ENCODE measurements at regions not wholly inside any gene's neighbourhood (a gene's known extent, or its start where the extent isn't known, plus 50 kb on each side); places are given as distances from the start of the nearest gene placed in this dataset.
"Not testable (repeated sequence)": the region's sequence is repeated elsewhere in the genome, so short reads cannot be mapped to it uniquely, and the experiment has no call there.

DNA sequence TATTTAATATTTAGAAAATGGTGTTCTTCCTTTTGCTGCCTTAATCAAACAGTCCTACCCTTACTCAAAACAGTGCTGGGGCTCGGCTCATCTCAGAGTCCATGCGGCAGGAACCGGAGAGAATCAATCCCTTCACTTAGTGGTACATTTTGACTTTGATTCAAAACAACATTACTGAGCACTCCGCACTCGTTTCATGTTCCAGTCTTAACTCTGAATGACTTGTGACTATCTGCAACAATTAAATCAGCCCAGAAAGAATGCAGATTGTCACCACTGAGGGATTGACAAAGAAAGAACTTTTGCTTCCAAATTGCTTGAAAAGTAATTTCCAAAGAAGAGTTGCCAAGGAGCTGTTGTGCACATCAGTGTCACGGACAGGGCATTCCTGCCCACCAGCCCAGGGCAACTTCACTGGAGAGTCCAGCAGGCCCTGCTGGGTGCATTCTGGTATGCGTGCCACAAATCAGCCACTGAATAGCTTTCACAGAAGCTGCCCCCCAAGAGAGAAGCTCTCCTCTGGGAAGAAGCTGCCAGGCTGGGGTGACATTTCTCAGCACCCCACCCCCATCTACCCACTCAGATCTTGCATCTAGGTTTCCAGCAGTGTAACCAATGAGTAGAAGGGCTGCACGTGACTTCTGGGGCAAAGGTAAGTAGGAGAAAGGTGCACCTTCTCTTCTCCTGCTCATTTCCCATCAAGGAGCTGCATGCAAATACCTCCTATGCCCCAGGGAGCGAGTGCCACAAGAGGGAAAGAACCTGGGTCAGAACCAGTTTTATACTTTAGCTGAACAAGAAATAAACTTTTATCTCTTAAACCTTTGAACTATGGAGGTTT is 84.6 kb upstream of the ATP8B1 start:
- no peak for DNase-seq (ENCODE audit: low read depth in 4 of 4, low spot score in 3 of 4)

DNA sequence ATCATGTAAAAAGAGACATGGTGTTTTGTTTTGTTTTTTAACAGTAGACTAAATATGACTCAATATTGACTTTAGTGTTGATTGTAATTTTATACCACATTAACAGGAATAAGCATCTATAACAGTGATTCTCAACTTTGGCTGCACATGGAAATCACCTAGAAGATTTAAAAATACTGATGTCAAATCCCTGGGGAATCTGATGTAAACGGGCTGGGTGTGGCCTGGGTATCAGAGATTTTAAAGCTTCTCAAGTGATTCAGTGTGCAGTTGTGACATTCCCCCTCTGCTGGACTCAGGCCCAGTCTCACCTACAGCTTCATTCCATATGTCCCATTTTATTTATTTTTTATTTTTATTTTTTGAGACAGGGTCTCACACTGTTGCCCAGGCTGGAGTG is 82.8 kb upstream of the ATP8B1 start:
- no peak for DNase-seq (ENCODE audit: low read depth in 4 of 4, low spot score in 3 of 4)

DNA sequence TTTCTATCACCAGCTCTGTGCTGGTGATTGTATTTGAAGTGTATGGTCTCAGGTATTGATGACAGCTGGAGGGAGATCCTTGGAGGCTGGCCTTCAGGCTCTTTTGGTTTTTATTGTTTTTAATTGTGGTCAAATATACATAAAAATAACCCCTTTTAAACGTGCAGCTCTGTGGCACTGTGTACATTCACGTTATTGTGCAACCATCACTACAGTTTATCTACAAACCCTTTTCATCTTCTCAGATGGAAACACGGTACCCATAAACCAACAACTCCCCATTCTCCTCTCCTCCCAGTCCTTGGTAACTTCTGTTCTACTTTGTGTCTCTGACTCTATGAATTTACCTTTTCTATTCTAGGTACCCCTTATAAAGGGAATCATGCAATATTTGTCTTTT is 79.3 kb upstream of the ATP8B1 start:
- no peak for DNase-seq (ENCODE audit: low read depth in 4 of 4, low spot score in 3 of 4)

DNA sequence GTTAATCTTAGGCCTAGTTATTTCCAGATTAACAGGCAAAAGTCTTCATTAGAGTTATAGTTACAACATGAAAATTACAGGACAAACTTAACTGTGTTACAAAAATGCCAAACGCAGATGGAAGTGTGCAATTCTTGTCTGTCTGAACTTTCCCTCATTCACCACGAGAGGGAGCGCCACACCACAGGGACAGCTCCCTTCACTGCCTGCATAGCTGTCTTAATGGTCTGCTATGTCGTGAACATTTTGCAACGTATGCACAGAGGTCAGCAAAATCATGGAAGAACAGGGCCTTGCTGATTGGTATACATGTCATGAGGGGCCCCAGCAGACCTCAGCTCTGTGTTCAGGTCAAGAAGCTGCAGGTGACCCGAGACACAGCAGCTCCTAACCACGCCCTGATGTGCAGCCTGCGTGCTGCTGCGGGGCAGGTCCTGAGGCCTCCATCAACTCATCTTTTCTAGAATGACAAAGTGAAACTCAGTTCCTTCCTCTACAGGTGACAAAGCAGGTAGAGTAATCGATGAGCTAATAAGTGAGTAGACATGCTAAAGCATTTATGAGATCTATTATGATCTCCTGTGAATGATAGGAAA is 78.8 kb upstream of the ATP8B1 start:
- DNase-seq (ENCODE audit: low read depth in 4 of 4, low spot score in 3 of 4) = peak; percentile 60 to 69 (median 69)

DNA sequence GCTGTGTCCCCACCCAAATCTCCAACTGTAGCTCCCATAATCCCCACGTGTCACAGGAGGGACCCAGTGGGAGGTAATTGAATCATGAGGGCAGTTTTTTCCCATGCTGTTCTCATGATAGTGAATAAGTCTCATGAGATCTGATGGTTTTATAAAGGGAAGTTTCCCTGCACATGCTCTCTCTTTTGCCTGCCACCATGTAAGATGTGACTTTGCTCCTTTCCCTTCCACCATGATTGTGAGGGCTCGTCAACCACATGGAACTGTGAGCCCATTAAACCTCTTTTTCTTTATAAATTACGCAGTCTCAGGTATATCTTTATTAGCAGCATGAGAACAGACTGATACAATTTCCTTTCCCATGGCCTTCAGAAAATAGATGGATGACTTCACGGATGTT is 76.8 kb upstream of the ATP8B1 start:
- DNase-seq (ENCODE audit: low read depth in 4 of 4, low spot score in 3 of 4) = not testable (repeated sequence)

DNA sequence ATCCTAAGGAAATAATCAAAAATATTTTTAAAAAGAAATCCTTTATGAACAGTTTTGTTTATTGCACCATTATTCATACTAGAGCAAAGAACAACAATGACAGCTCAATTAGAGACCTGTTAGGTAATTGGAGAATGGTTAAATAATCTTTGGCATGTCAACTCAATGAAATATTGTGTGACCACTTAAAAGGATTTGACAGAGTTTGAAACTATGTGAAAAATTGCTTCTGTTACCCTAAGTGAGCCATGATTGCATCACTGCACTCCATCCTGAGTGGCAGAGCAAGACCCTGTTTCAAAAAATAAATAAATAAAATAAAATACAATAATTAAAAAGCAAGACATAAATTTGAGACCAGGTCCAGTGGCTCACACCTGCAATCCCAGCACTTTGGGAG is 66.1 kb upstream of the ATP8B1 start:
- DNase-seq (ENCODE audit: low read depth in 4 of 4, low spot score in 3 of 4) = no peak

DNA sequence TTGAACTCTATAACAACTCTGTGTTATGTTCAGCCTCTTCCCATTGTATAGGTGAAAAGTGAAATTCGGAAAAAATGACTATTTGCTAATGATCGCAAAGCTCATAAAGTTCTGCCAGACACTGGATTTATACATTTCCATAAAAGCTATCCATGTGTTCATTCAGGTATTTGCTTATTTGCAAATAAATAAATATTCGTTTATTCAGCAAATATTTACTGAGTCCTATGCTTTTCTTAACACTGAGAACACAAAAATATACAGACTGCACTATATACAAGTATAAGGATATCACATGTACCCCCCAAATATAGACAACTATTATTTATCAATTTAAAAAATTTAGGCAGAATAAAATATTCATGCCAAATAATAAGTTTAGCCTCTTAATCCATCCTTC is 63.2 kb upstream of the ATP8B1 start:
- DNase-seq (ENCODE audit: low read depth in 4 of 4, low spot score in 3 of 4) = no peak

DNA sequence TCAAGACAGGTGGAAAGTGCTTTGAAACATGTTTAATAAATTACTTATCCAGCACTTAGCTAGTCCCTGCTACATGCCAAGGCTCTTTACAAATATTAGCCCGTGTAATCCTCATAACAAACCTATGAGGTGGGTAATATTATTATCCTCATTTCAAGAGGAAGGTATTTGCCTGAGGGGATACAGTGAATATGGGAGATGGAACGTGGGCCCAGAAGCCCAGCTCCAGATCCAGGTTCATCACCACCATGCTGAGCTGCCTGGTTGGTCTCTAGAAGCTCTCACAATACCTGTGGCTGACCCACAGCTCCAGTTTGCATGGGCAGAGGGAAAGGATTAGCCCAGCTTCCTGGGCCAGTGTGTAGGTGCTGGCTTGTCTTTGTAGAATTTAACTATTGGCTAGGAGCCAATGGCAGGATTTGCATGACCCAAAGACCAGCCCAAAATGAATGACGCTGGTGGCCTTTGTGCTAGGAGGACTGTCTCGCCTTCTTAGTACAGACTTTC is 61.6 kb upstream of the ATP8B1 start:
- no peak for DNase-seq (ENCODE audit: low read depth in 4 of 4, low spot score in 3 of 4)

DNA sequence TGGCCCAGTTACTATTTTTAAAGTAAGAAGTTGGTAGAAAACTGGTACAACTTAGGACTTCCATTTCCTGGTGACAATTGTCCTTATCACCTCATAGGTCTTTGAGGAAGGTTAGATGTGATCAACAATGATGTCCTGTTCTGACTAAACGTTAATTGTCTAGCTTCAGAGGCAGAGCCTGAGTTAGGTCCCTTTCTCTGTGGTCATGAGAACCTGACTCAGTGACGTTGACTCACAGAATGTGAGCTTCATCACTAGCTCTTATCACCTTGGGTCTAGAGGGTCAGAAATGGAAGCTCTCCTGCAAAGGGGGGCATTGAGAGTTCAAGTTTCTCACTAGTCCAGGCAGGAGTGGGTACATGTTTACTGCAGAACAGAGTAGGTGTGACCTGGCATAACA is 60.6 kb upstream of the ATP8B1 start:
- DNase-seq (ENCODE audit: low read depth in 4 of 4, low spot score in 3 of 4) = no peak

DNA sequence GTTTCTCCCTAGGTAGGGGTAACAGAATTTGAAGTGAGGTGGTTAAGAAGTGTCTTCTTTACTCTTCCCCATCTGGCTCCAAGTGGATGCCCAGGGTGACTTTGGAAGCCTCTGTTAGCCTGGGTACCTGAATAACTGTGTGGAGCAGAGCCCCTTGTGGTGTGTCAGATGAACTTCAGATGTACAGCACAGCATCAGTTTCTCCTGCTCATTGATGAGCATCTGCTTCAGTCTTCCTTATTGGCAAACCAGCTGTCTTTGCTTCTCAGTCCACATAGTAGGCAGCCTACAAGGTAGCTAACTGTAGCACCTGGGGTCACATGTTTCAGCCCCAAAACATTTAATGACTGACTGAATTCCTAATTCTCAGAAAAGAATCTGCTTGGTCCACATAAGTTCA is 56.2 kb upstream of the ATP8B1 start:
- DNase-seq (ENCODE audit: low read depth in 4 of 4, low spot score in 3 of 4) = no peak

DNA sequence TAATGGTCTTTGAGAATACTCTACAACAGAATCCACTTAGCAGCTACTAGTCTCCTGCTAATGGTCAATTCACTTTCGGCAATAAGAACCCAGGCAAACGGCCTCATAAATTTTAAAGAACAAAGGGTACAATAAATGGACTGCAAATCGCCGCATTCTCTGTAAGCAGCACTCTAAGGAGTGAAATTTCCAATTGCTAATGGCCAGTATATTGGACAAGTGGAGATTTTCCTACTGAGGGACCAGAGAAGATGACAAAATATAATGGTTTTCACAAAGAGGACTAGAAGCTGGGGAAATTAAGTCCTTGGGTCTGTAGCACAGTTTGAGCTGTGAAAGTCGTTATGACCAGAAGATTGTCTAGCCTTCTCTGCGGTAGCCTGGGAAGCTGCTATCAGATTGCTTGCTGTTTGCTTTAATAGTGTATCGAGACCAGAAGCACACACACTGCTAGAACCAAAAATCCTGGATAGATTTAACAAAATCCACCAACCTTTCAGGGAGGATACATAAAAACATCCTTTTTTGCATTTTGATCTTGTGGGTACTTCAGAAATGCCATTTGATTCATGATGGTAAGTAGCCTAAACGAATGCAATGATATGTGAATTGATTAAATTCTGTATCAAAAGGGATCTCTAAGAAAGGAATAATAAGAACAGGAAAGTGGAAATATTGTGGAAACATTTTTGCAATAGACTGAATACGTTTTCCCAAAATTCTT is 53.6 kb upstream of the ATP8B1 start:
- no peak for DNase-seq (ENCODE audit: low read depth in 4 of 4, low spot score in 3 of 4)

DNA sequence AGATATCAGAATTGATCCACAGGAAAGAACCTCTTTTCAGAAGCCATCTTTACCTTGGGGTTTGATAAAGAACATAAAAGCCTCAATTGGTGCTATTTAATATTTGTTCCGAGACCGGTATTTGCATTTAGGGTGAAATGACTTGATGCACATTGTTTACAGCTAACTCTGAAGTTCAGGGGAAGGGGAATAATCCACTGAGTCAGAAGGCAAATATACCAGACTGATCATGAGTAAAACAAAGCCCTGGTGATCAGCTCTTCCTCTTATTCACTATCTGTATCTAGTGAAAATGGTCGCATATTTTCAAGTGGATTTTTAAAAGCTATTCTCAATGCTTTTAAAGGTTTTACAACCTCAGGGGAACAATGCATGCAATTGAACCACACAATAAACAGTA is 53.0 kb upstream of the ATP8B1 start:
- no peak for DNase-seq (ENCODE audit: low read depth in 4 of 4, low spot score in 3 of 4)

DNA sequence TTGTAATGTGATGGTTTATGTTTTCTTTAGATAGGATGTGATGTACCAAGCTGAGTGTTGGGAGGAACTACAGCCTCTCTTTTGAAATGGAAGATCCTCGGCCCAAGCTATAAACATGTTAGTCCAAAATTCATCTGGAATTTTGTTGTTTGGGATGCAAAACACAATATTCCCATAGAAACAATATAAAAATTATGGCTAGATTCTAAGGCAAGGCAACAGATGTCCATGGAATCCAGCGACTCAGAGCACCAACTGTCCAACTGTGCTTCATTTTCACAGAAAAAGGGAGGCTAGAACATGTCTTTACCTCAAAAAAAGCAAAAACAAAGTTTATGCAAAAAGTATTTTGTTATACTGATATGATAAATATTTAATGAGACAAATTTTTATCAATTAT is 52.4 kb upstream of the ATP8B1 start:
- DNase-seq (ENCODE audit: low read depth in 4 of 4, low spot score in 3 of 4) = no peak

DNA sequence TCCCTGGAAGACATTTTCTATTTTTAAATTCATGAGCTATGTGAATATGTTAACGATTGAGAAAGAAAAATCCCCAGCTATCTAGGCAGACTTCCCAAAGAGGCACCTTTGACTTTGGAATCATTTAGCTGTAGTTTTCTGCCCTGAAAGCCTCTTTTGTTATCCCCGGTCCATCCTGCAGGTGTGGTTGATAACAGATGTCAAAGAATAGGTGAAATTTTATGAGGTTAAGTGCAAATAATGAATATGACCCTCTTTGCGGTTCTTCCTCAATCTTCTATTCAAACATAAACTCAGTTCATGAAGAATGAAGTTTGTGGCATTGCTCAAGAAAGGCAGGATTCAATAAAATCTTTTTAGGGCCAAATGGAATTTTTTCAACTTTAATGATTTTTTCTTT is 51.6 kb upstream of the ATP8B1 start:
- DNase-seq (ENCODE audit: low read depth in 4 of 4, low spot score in 3 of 4) = no peak

DNA sequence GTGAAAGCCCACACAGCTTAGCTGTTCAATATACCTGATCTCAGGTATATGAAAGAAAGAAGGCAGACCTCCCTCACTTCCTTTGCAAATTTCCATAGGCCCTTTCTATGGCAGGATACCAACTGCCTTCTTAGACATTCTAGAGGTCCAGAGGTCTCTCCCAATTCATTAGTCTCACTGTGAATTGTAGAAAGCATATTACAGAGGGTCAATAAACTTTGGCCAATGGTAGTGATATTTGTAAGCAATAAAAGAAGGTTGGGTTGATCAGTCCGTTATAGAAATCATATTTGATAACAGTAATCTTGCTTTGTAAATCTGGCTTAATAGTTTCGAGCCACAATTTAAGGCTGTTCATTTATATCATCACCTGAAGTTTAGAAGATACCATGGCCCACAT is 50.7 kb upstream of the ATP8B1 start:
- DNase-seq (ENCODE audit: low read depth in 4 of 4, low spot score in 3 of 4) = no peak

DNA sequence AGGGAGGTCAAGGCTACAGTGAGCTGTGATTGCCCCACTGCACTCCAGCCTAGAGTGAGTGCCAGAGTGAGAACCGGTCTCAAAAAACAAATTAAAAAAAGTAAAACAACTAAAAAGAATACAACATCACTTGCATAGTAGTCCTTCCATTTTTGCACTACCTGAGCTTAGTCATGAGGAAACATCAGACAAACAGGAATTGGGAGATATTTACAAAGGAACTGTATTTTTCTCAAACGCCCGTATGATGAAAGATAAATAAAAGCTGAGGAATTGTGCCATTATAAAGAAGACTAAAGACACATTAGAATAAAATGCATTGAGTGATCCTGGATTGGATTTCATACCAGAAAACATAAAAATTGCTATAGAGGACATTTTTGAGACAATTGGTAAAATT is 50.0 kb upstream of the ATP8B1 start:
- no peak for DNase-seq (ENCODE audit: low read depth in 4 of 4, low spot score in 3 of 4)
